Endothelial cell of umbilical vein (primary cell): ENCODE measurements at regions not wholly inside any gene's neighbourhood (a gene's known extent, or its start where the extent isn't known, plus 50 kb on each side); places are given as distances from the start of the nearest gene placed in this dataset.

ENCODE experiments used
- BruUV-seq: library from RNA; stranded (reverse); fragments of 400-500 nt; replicated peaks from 2 replicates; lab custom pipeline; 2021; lab: Mats Ljungman, UMichigan
- CTCF ChIA-PET: fragments of 300-600, 350-600 bp; sonication (Branson Sonifier 250); formaldehyde crosslinking; loops from one replicate; lab custom pipeline; 2021; ENCODE audit warnings: antibody characterized with exemption, inconsistent platforms; lab: Charles Lee
- POLR2A ChIA-PET: fragments of 300-600, 350-600 bp; sonication (Branson Sonifier 250); formaldehyde crosslinking; loops from one replicate; lab custom pipeline; 2021; ENCODE audit warnings: antibody characterized with exemption, inconsistent platforms; lab: Charles Lee
- DNase-seq: peaks from one replicate; pipeline ENCODE4 v3.0.0-alpha.2; 2011; ENCODE audit warnings: low read depth, low spot score
- FAIRE-seq: peaks from 2 replicates; lab custom pipeline; 2011; peaks lifted over from hg19 to GRCh38; lab: Jason Lieb, UNC
- H2AFZ ChIP-seq: 2 replicates; pipeline ENCODE4 v1.6.0; 2012; ENCODE audit warnings: low read depth, low read length, control low read depth, inconsistent platforms
- H3K27ac ChIP-seq: 2 replicates; pipeline ENCODE4 v1.5.1; 2011; ENCODE audit warnings: low read depth, mild to moderate bottlenecking, control low read depth, low read length, moderate library complexity; ENCODE audit not compliant: insufficient read depth
- H3K27me3 ChIP-seq, 2 experiments: 2 replicates each; pipeline versions ENCODE4 v1.6.0 to v1.6.1; 2011; ENCODE audit warnings: low read length in 2 of 2, mixed read lengths in 1 of 2; ENCODE audit not compliant: control insufficient read depth in 2 of 2, insufficient read depth in 2 of 2
- H3K36me3 ChIP-seq, 2 experiments: 2 replicates in 1 of 2; 3 replicates in 1 of 2; pipeline ENCODE4 v1.5.1; 2011; ENCODE audit warnings: low read length in 2 of 2, mild to moderate bottlenecking in 1 of 2, moderate library complexity in 1 of 2; ENCODE audit not compliant: control insufficient read depth in 2 of 2, insufficient read depth in 2 of 2; ENCODE audit errors: extremely low read depth in 1 of 2
- H3K4me1 ChIP-seq: 3 replicates; pipeline ENCODE4 v1.5.1; 2011; ENCODE audit warnings: mild to moderate bottlenecking, low read length; ENCODE audit not compliant: control insufficient read depth, insufficient read depth; ENCODE audit errors: extremely low read depth
- H3K4me2 ChIP-seq: 2 replicates; pipeline ENCODE4 v1.6.1; 2011; ENCODE audit warnings: low read length, control low read depth, mixed read lengths; ENCODE audit not compliant: insufficient read depth
- H3K4me3 ChIP-seq, 3 experiments: fragments of 200-600 bp in 1 of 3; sonication (generic), shearing (Covaris generic) in 1 of 3; replicated peaks in 1 of 3; 2 replicates each; pipeline ENCODE4 v1.5.1; 2011 to 2016; ENCODE audit warnings: control low read depth in 3 of 3, low read length in 3 of 3, mild to moderate bottlenecking in 2 of 3, inconsistent platforms in 1 of 3, low read depth in 1 of 3, moderate library complexity in 1 of 3; ENCODE audit not compliant: insufficient read depth in 1 of 3
- H3K79me2 ChIP-seq: 2 replicates; pipeline ENCODE4 v1.6.0; 2012; ENCODE audit warnings: low read length, inconsistent platforms; ENCODE audit not compliant: control insufficient read depth, insufficient read depth
- H3K9ac ChIP-seq: replicated peaks from 2 replicates; pipeline ENCODE3; 2011; ENCODE audit warnings: low read length, control low read depth; ENCODE audit not compliant: insufficient read depth; ENCODE audit errors: extremely low read depth
- H3K9me1 ChIP-seq: replicated peaks from 3 replicates; pipeline ENCODE4 v1.6.0; 2011; ENCODE audit warnings: mild to moderate bottlenecking, low read length; ENCODE audit not compliant: control insufficient read depth, insufficient read depth; ENCODE audit errors: extremely low read depth
- H3K9me3 ChIP-seq: replicated peaks from 2 replicates; pipeline ENCODE4 v1.5.1; 2012; ENCODE audit warnings: low read length, inconsistent platforms; ENCODE audit not compliant: control insufficient read depth, insufficient read depth
- H4K20me1 ChIP-seq: replicated peaks from 2 replicates; pipeline ENCODE3; 2011; ENCODE audit warnings: mild to moderate bottlenecking, low read length; ENCODE audit not compliant: control insufficient read depth, insufficient read depth; ENCODE audit errors: extremely low read depth
- CTCF ChIP-seq, 2 donors: IDR thresholded peaks; 1 replicate in 1 of 2; 2 replicates in 1 of 2; pipeline ENCODE4 v1.5.1; 2011; ENCODE audit warnings: low read length in 2 of 2, mild to moderate bottlenecking in 2 of 2, moderate library complexity in 2 of 2, control low read depth in 1 of 2, inconsistent platforms in 1 of 2, low read depth in 1 of 2; ENCODE audit not compliant: insufficient read depth in 1 of 2; ENCODE audit errors: extremely low read depth in 1 of 2
- EZH2 ChIP-seq: IDR thresholded peaks from 2 replicates; pipeline ENCODE4 v1.6.1; 2012; ENCODE audit warnings: borderline replicate concordance, low read depth, mild to moderate bottlenecking, moderate library complexity, low read length, inconsistent platforms; ENCODE audit not compliant: severe bottlenecking
- dilution Hi-C: fragments of 300-500 bp; cut with MboI; formaldehyde crosslinking; loops from one replicate; pipeline ENCODE4 v1.15.0; 2019; ENCODE audit warnings: low sequenced_read_pairs; ENCODE audit not compliant: extremely low pct_ligation_motif_present
- intact Hi-C: fragments of 100-400 bp; cut with micrococcal nuclease; formaldehyde crosslinking; loops from one replicate; pipeline ENCODE4 v1.10.0; 2022

DNA sequence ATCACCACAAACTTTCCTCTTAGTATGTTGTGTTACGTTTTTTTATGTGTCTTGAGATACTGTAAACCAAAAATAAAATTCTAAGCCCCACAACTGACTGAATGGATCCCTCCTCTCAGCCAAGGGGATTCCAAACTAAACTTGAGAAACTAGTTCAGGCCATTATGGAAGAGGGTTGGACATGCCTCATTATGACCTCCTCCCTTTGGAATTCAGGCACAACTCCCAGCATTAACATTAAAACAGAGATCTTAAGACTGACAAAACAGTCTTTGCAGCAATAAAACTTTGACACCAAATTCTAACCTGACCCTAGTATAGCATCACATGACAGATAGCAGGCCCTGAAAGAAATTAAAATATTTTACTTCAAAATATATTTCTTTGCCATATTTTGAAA, 51.1 kb upstream of the SLC47A1 start:
- Histone ChIP-seq H3K36me3 (no peaks in the 10 kb centered on the region), H4K20me1 (no peaks in the 10 kb centered on the region), H3K4me2 (no peak overlapping the region), H3K27me3 (no peaks in the 10 kb centered on the region), H3K79me2 (no peaks in the 10 kb centered on the region), H3K27ac (no peak overlapping the region), H3K9ac (no peak overlapping the region), H2AFZ (no peak overlapping the region), H3K9me3 (no peaks in the 10 kb centered on the region), H3K9me1 (no peaks in the 10 kb centered on the region), H3K4me1 (no peaks in the 10 kb centered on the region), H3K4me3 (no peak overlapping the region)
- intact Hi-C loops, result no loop called here
- POLR2A ChIA-PET, result no interaction called here
- FAIRE-seq, result no peak
- no TSS peak for BruUV-seq
- CTCF ChIA-PET, result no interaction called here
- TF ChIP-seq EZH2, result no peak
- no peak for TF ChIP-seq CTCF (IDR thresholded peaks at IDR 0.05; ENCODE audit: extremely low read depth in 1 of 2, insufficient read depth in 1 of 2, low read depth in 1 of 2, low read length in 2 of 2)
- no peak for DNase-seq
- dilution Hi-C loops, result no loop called here
